ENCODE measurements at regions not wholly inside any gene's neighbourhood (a gene's known extent, or its start where the extent isn't known, plus 50 kb on each side); places are given as distances from the start of the nearest gene placed in this dataset.

DNA sequence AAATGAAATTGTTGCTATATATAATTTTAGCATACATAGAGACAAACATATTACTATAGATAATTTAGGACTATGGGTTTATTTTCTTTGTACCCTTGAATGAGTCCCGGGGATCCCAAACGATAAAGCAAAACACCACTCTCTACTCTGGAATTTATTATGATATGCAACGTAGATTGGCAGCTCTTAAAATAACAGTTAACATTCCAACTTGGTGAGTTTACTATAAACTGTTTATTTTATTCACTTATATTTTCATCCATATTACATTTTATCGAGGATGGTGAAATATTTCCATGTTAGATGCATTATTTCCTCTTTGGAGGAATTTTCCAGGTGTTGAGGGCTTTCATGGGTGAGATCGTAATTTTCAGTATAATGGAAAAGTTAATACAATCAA lies 138.7 kb upstream of the DGKB start:
- TF ChIP-seq, protein P1, sequence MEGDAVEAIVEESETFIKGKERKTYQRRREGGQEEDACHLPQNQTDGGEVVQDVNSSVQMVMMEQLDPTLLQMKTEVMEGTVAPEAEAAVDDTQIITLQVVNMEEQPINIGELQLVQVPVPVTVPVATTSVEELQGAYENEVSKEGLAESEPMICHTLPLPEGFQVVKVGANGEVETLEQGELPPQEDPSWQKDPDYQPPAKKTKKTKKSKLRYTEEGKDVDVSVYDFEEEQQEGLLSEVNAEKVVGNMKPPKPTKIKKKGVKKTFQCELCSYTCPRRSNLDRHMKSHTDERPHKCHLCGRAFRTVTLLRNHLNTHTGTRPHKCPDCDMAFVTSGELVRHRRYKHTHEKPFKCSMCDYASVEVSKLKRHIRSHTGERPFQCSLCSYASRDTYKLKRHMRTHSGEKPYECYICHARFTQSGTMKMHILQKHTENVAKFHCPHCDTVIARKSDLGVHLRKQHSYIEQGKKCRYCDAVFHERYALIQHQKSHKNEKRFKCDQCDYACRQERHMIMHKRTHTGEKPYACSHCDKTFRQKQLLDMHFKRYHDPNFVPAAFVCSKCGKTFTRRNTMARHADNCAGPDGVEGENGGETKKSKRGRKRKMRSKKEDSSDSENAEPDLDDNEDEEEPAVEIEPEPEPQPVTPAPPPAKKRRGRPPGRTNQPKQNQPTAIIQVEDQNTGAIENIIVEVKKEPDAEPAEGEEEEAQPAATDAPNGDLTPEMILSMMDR (conservative IDR thresholded peaks at IDR 0.05; ENCODE audit: low read depth, low read length), result no peak
- TF ChIP-seq POLR2A (IDR thresholded peaks at IDR 0.05; ENCODE audit: low read depth, low read length) (no peak), RFX5 (IDR thresholded peaks at IDR 0.05; ENCODE audit: low read depth, low read length) (no peak), CEBPB (IDR thresholded peaks at IDR 0.05; ENCODE audit: low read depth, low read length) (no peak), RAD21 (IDR thresholded peaks at IDR 0.05; ENCODE audit: low read length) (no peak), SMC3 (IDR thresholded peaks at IDR 0.05; ENCODE audit: low read depth, low read length) (no peak), MAZ (IDR thresholded peaks at IDR 0.05; ENCODE audit: borderline replicate concordance, low read depth, low read length) (no peak), BHLHE40 (IDR thresholded peaks at IDR 0.05; ENCODE audit: low read depth, low read length) (no peak), FOS (IDR thresholded peaks at IDR 0.05; ENCODE audit: low read depth, low read length) (no peak), RCOR1 (IDR thresholded peaks at IDR 0.05; ENCODE audit: insufficient replicate concordance, low read length) (no peak)

All from IMR-90 (cell line).